ENCODE measurements at regions not wholly inside any gene's neighbourhood (a gene's known extent, or its start where the extent isn't known, plus 50 kb on each side); places are given as distances from the start of the nearest gene placed in this dataset.
A peak's percentile ranks its signal among the peaks of the same experiment; 100 is the strongest.
"Not testable (repeated sequence)": the region's sequence is repeated elsewhere in the genome, so short reads cannot be mapped to it uniquely, and the experiment has no call there.

- DNase-seq (ENCODE audit: low spot score): no peak
These were observed 237.6 kb downstream of the IKZF2 start for GRCh38 chr2:212913640-212914306.

GRCh38 chr2:212912445-212913103, 238.8 kb downstream of the IKZF2 start:
- no peak for DNase-seq (ENCODE audit: low spot score)

GRCh38 chr2:212911011-212911410, 240.4 kb downstream of the IKZF2 start:
- no peak for DNase-seq (ENCODE audit: low spot score)

GRCh38 chr2:212908682-212909435, 242.6 kb downstream of the IKZF2 start:
- no peak for DNase-seq (ENCODE audit: low spot score)

GRCh38 chr2:212908031-212908430, 243.4 kb downstream of the IKZF2 start:
- DNase-seq (ENCODE audit: low spot score): no peak

GRCh38 chr2:212906620-212907019, 244.8 kb downstream of the IKZF2 start:
- no peak for DNase-seq (ENCODE audit: low spot score)

- no peak for DNase-seq (ENCODE audit: low spot score)
These were observed 245.7 kb downstream of the IKZF2 start for GRCh38 chr2:212905640-212906201.

GRCh38 chr2:212904646-212905045, 246.8 kb downstream of the IKZF2 start:
- no peak for DNase-seq (ENCODE audit: low spot score)

GRCh38 chr2:212903413-212903812, 248.0 kb downstream of the IKZF2 start:
- DNase-seq (ENCODE audit: low spot score): no peak

- no peak for DNase-seq (ENCODE audit: low spot score)
These were observed 249.0 kb downstream of the IKZF2 start for GRCh38 chr2:212902421-212902820.

GRCh38 chr2:212901604-212902275, 249.7 kb downstream of the IKZF2 start:
- no peak for DNase-seq (ENCODE audit: low spot score)

- DNase-seq (ENCODE audit: low spot score): no peak
These were observed 250.7 kb downstream of the IKZF2 start for GRCh38 chr2:212900715-212901114.

GRCh38 chr2:212898011-212898410, 253.4 kb downstream of the IKZF2 start:
- no peak for DNase-seq (ENCODE audit: low spot score)

- DNase-seq (ENCODE audit: low spot score): no peak
These were observed 254.1 kb downstream of the IKZF2 start for GRCh38 chr2:212897296-212897695.

- no peak for DNase-seq (ENCODE audit: low spot score)
These were observed 257.4 kb downstream of the IKZF2 start for GRCh38 chr2:212894026-212894425.

GRCh38 chr2:212893216-212893615, 258.2 kb downstream of the IKZF2 start:
- no peak for DNase-seq (ENCODE audit: low spot score)

GRCh38 chr2:212892193-212892592, 259.2 kb downstream of the IKZF2 start:
- peak; percentile 45 for DNase-seq (ENCODE audit: low spot score)

GRCh38 chr2:212891580-212891979, 259.8 kb downstream of the IKZF2 start:
- no peak for DNase-seq (ENCODE audit: low spot score)

GRCh38 chr2:212882626-212883025, 268.8 kb downstream of the IKZF2 start:
- DNase-seq (ENCODE audit: low spot score): no peak

- DNase-seq (ENCODE audit: low spot score): not testable (repeated sequence)
These were observed 274.9 kb downstream of the IKZF2 start for GRCh38 chr2:212876556-212876955.

GRCh38 chr2:212875950-212876349, 275.5 kb downstream of the IKZF2 start:
- DNase-seq (ENCODE audit: low spot score): not testable (repeated sequence)

GRCh38 chr2:212873256-212873655, 278.2 kb downstream of the IKZF2 start:
- no peak for DNase-seq (ENCODE audit: low spot score)
